HG03558 (cell line): ENCODE measurements at regions not wholly inside any gene's neighbourhood (a gene's known extent, or its start where the extent isn't known, plus 50 kb on each side); places are given as distances from the start of the nearest gene placed in this dataset.

Source experiments
- ATAC-seq: cut with Tn5 transposase; IDR thresholded peaks from one replicate; pipeline ENCODE4 v1.9.1; 2021; ENCODE audit warnings: moderate number of reproducible peaks; ENCODE audit not compliant: unreplicated experiment; ENCODE audit errors: extremely low read depth

GRCh38 chr6:148175550-148176188, 167.0 kb upstream of the SASH1 start:
- no peak for ATAC-seq

- ATAC-seq: no peak
Measured at GRCh38 chr6:148177589-148178233, 164.9 kb upstream of the SASH1 start.

- ATAC-seq: no peak
Measured at GRCh38 chr6:148179786-148180185, 162.9 kb upstream of the SASH1 start.

GRCh38 chr6:148182378-148182777, 160.3 kb upstream of the SASH1 start:
- ATAC-seq: no peak

GRCh38 chr6:148183776-148184175, 158.9 kb upstream of the SASH1 start:
- no peak for ATAC-seq

GRCh38 chr6:148186916-148187315, 155.7 kb upstream of the SASH1 start:
- ATAC-seq: no peak

GRCh38 chr6:148192310-148192709, 150.3 kb upstream of the SASH1 start:
- ATAC-seq: no peak

GRCh38 chr6:148193063-148193680, 149.5 kb upstream of the SASH1 start:
- ATAC-seq: no peak

GRCh38 chr6:148195511-148195910, 147.1 kb upstream of the SASH1 start:
- no peak for ATAC-seq

GRCh38 chr6:148199584-148199983, 143.1 kb upstream of the SASH1 start:
- no peak for ATAC-seq

- ATAC-seq: no peak
Measured at GRCh38 chr6:148200293-148200692, 142.3 kb upstream of the SASH1 start.

- no peak for ATAC-seq
Measured at GRCh38 chr6:148200781-148201180, 141.9 kb upstream of the SASH1 start.

- ATAC-seq: no peak
Measured at GRCh38 chr6:148203281-148203925, 139.2 kb upstream of the SASH1 start.

GRCh38 chr6:148203970-148204369, 138.7 kb upstream of the SASH1 start:
- ATAC-seq: peak; percentile 98

- ATAC-seq: no peak
Measured at GRCh38 chr6:148208298-148208697, 134.3 kb upstream of the SASH1 start.

- ATAC-seq: no peak
Measured at GRCh38 chr6:148211777-148212324, 130.8 kb upstream of the SASH1 start.

GRCh38 chr6:148212366-148212765, 130.3 kb upstream of the SASH1 start:
- ATAC-seq: no peak

GRCh38 chr6:148213366-148213765, 129.3 kb upstream of the SASH1 start:
- no peak for ATAC-seq

- ATAC-seq: no peak
Measured at GRCh38 chr6:148214667-148215066, 128.0 kb upstream of the SASH1 start.

- ATAC-seq: no peak
Measured at GRCh38 chr6:148217051-148217450, 125.6 kb upstream of the SASH1 start.

- no peak for ATAC-seq
Measured at GRCh38 chr6:148217921-148218320, 124.7 kb upstream of the SASH1 start.
